ENCODE measurements at regions not wholly inside any gene's neighbourhood (a gene's known extent, or its start where the extent isn't known, plus 50 kb on each side); places are given as distances from the start of the nearest gene placed in this dataset.

GRCh38 chr5:167633931-167634341, 657.5 kb upstream of the WWC1 start:
- H3K27ac ChIP-seq: no peak overlapping the region
- TF ChIP-seq CTCF (conservative IDR thresholded peaks at IDR 0.05): no peak

- H3K27ac ChIP-seq: no peak overlapping the region
These were observed 657.0 kb upstream of the WWC1 start for GRCh38 chr5:167634432-167634831.

GRCh38 chr5:167638816-167639215, 652.6 kb upstream of the WWC1 start:
- no peak overlapping the region for H3K27ac ChIP-seq
- TF ChIP-seq CTCF (conservative IDR thresholded peaks at IDR 0.05): no peak

More at GRCh38 chr5:167634432-167634831, 657.0 kb upstream of the WWC1 start:
- TF ChIP-seq CTCF (conservative IDR thresholded peaks at IDR 0.05): no peak

- no peak for TF ChIP-seq CTCF (conservative IDR thresholded peaks at IDR 0.05)
- no peak overlapping the region for H3K27ac ChIP-seq
These were observed 652.2 kb upstream of the WWC1 start for GRCh38 chr5:167639273-167639672.

GRCh38 chr5:167639766-167640165, 651.7 kb upstream of the WWC1 start:
- TF ChIP-seq CTCF (conservative IDR thresholded peaks at IDR 0.05): no peak
- no peak overlapping the region for H3K27ac ChIP-seq

- no peak overlapping the region for H3K27ac ChIP-seq
- TF ChIP-seq CTCF (conservative IDR thresholded peaks at IDR 0.05): no peak
These were observed 649.3 kb upstream of the WWC1 start for GRCh38 chr5:167642181-167642580.

GRCh38 chr5:167642779-167643517, 648.5 kb upstream of the WWC1 start:
- H3K27ac ChIP-seq: no peak overlapping the region
- TF ChIP-seq CTCF (conservative IDR thresholded peaks at IDR 0.05): no peak
